ENCODE measurements at regions not wholly inside any gene's neighbourhood (a gene's known extent, or its start where the extent isn't known, plus 50 kb on each side); places are given as distances from the start of the nearest gene placed in this dataset.

- H3K36me3 ChIP-seq = no peaks in the 10 kb centered on the region
- no peak for TF ChIP-seq POLR2A (IDR thresholded peaks at IDR 0.05)
- no peak for TF ChIP-seq CTCF (IDR thresholded peaks at IDR 0.05)
- H3K27ac ChIP-seq = no peak overlapping the region
- H3K27me3 ChIP-seq = no peaks in the 10 kb centered on the region
- H3K4me1 ChIP-seq = no peaks in the 10 kb centered on the region
- intact Hi-C loops (cut with DNase I; ENCODE audit: low total_unique reads) = no loop called here
- no peaks in the 10 kb centered on the region for H3K9me3 ChIP-seq
- DNase-seq = no peak
- H3K4me3 ChIP-seq = no peak overlapping the region
These were observed 221.5 kb downstream of the SLC4A3 start for GRCh38 chr2:219848882-219849281.

GRCh38 chr2:219851169-219851568 is 223.7 kb downstream of the SLC4A3 start:
- Histone ChIP-seq H3K4me1 (no peaks in the 10 kb centered on the region), H3K27me3 (no peaks in the 10 kb centered on the region), H3K27ac (no peak overlapping the region), H3K36me3 (no peaks in the 10 kb centered on the region), H3K9me3 (no peaks in the 10 kb centered on the region), H3K4me3 (no peak overlapping the region)
- intact Hi-C loops (cut with DNase I; ENCODE audit: low total_unique reads) = no loop called here
- no peak for DNase-seq
- no peak for TF ChIP-seq CTCF (IDR thresholded peaks at IDR 0.05)
- TF ChIP-seq POLR2A (IDR thresholded peaks at IDR 0.05) = no peak

GRCh38 chr2:219851801-219852481 is 224.5 kb downstream of the SLC4A3 start:
- H3K36me3 ChIP-seq = no peaks in the 10 kb centered on the region
- TF ChIP-seq POLR2A (IDR thresholded peaks at IDR 0.05) (no peak), CTCF (IDR thresholded peaks at IDR 0.05) (no peak)
- H3K9me3 ChIP-seq = no peaks in the 10 kb centered on the region
- H3K27me3 ChIP-seq = no peaks in the 10 kb centered on the region
- H3K4me1 ChIP-seq = no peaks in the 10 kb centered on the region
- H3K4me3 ChIP-seq = peak overlapping the region in 1 of 2 donors; percentile 35
- intact Hi-C loops (cut with DNase I; ENCODE audit: low total_unique reads) = no loop called here
- DNase-seq = peak; percentile 23 to 48
- H3K27ac ChIP-seq = peak overlapping the region in 1 of 2 donors; percentile 35

GRCh38 chr2:219852626-219853025 is 225.2 kb downstream of the SLC4A3 start:
- DNase-seq = no peak
- Histone ChIP-seq H3K9me3 (no peaks in the 10 kb centered on the region), H3K4me1 (no peaks in the 10 kb centered on the region), H3K27ac (peak overlapping the region in 1 of 2 donors; percentile 35), H3K27me3 (no peaks in the 10 kb centered on the region), H3K4me3 (peak overlapping the region in 1 of 2 donors; percentile 35), H3K36me3 (no peaks in the 10 kb centered on the region)
- TF ChIP-seq CTCF (IDR thresholded peaks at IDR 0.05) (no peak), POLR2A (IDR thresholded peaks at IDR 0.05) (no peak)
- intact Hi-C loops (cut with DNase I; ENCODE audit: low total_unique reads) = no loop called here

- no peak for TF ChIP-seq CTCF (IDR thresholded peaks at IDR 0.05)
- TF ChIP-seq POLR2A (IDR thresholded peaks at IDR 0.05) = no peak
- no peak overlapping the region for H3K27ac ChIP-seq
- DNase-seq = no peak
- H3K9me3 ChIP-seq = no peaks in the 10 kb centered on the region
- H3K4me3 ChIP-seq = no peak overlapping the region
- H3K4me1 ChIP-seq = no peaks in the 10 kb centered on the region
- intact Hi-C loops (cut with DNase I; ENCODE audit: low total_unique reads) = no loop called here
- no peaks in the 10 kb centered on the region for H3K36me3 ChIP-seq
- H3K27me3 ChIP-seq = no peaks in the 10 kb centered on the region
These were observed 229.2 kb downstream of the SLC4A3 start for GRCh38 chr2:219856602-219857001.
